Testis (tissue), 2 donors: ENCODE measurements at regions not wholly inside any gene's neighbourhood (a gene's known extent, or its start where the extent isn't known, plus 50 kb on each side); places are given as distances from the start of the nearest gene placed in this dataset.

ENCODE experiments used
- POLR2A ChIP-seq: fragments of 450-650 bp; IDR thresholded peaks from one replicate; pipeline ENCODE4 v1.6.1; 2017; ENCODE audit warnings: antibody characterized with exemption, mild to moderate bottlenecking, moderate library complexity
- TF ChIP-seq, protein P1 (sequence below), 3 experiments: fragments of 450-650 bp in 2 of 3; fragments of 200-600 bp in 1 of 3; sonication (generic) in 1 of 3; IDR thresholded peaks; one replicate each; pipeline ENCODE4 v1.5.1; 2016 to 2019; ENCODE audit warnings: antibody characterized with exemption in 3 of 3, mild to moderate bottlenecking in 2 of 3, moderate library complexity in 1 of 3

DNA sequence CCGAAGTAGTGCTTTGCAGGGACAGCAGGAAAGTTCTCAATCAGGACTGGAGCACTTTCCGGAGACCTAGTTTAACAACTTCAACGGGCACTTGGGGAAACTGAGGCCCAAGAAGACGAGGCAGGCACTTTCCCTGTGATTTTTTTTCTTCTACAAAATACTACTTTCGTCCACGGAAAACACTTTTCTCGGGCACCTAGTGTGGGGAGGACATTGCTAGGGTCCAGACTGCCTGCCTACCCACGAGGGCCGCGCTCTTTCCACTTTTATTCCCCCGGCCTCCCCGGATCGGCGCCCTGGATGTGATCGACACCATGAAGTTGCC lies 125.4 kb upstream of the CXorf66 start:
- TF ChIP-seq, protein P1, sequence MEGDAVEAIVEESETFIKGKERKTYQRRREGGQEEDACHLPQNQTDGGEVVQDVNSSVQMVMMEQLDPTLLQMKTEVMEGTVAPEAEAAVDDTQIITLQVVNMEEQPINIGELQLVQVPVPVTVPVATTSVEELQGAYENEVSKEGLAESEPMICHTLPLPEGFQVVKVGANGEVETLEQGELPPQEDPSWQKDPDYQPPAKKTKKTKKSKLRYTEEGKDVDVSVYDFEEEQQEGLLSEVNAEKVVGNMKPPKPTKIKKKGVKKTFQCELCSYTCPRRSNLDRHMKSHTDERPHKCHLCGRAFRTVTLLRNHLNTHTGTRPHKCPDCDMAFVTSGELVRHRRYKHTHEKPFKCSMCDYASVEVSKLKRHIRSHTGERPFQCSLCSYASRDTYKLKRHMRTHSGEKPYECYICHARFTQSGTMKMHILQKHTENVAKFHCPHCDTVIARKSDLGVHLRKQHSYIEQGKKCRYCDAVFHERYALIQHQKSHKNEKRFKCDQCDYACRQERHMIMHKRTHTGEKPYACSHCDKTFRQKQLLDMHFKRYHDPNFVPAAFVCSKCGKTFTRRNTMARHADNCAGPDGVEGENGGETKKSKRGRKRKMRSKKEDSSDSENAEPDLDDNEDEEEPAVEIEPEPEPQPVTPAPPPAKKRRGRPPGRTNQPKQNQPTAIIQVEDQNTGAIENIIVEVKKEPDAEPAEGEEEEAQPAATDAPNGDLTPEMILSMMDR (IDR thresholded peaks at IDR 0.05) = no peak
- TF ChIP-seq POLR2A = no peak
